Suppressor macrophage (primary cell): ENCODE measurements at regions not wholly inside any gene's neighbourhood (a gene's known extent, or its start where the extent isn't known, plus 50 kb on each side); places are given as distances from the start of the nearest gene placed in this dataset.
"Not testable (repeated sequence)": the region's sequence is repeated elsewhere in the genome, so short reads cannot be mapped to it uniquely, and the experiment has no call there.

ENCODE experiments used
- DNase-seq, 4 experiments: peaks; one replicate each; pipeline ENCODE4 v3.0.0-alpha.2; 2020 to 2022

GRCh38 chr6:66344796-66345195 is 637.8 kb upstream of the EYS start:
- no peak for DNase-seq

GRCh38 chr6:66340736-66341135 is 633.7 kb upstream of the EYS start:
- no peak for DNase-seq

- DNase-seq = no peak
Observed at GRCh38 chr6:66336176-66336575, 629.1 kb upstream of the EYS start.

GRCh38 chr6:66328200-66328599 is 621.2 kb upstream of the EYS start:
- no peak for DNase-seq

GRCh38 chr6:66326228-66326627 is 619.2 kb upstream of the EYS start:
- no peak for DNase-seq

DNA sequence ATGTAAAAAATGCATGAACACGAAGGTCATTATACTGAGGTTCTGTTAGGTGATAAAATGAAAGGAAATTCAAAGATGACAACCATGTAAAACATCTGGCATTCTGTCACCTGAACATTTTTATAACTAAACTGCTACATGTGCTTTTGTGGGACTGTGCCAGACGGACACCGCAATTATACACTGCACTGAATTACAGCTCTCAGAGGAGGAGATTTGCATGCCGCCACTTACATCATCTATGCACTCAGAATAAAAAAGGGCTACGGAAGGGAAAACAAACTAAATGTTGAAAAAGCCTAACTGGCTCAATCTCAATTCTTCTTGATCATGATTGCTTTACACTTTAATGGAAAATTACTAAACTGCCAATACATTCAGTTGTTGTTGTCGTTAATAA is 614.0 kb upstream of the EYS start:
- no peak for DNase-seq

- DNase-seq = no peak
Observed at GRCh38 chr6:66307490-66307889, 600.5 kb upstream of the EYS start.

DNA sequence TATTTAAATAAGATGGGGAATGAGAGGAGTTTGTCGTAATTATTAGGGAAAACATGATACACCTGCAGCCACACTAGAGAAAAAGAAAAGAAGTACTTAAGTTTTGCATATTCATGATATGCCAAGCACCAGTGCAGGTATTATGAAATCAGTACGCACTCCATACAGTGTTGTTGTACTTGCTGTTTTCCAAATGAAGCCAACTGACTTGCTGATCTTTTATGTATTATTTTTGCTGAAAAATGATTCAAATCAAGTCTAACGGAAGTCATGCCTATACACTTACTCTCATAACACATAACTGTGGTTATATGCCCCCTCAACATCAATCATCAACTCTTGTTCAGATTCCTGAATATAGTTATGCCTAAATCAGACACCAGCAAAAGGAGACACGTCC is 584.9 kb upstream of the EYS start:
- no peak for DNase-seq

- no peak for DNase-seq
Observed at GRCh38 chr6:66289889-66290288, 582.9 kb upstream of the EYS start.

DNA sequence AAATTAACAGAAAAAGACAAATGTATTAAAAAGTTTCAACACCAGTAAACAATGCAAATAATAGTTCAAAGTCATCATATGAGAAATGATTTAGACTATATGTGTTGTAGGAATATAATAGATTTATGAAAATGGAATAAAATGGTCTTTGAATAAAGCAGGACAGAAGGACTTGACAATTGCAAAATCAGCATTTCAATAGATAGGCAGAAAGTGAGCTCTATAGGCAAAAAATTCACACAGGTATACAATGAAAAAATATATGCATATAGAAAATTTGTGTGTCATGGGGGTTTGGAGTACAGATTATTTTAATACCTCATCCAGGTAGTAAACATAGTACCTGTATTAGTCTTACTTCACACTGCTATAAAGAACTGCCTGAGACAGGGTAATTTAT is 571.1 kb upstream of the EYS start:
- no peak for DNase-seq

DNA sequence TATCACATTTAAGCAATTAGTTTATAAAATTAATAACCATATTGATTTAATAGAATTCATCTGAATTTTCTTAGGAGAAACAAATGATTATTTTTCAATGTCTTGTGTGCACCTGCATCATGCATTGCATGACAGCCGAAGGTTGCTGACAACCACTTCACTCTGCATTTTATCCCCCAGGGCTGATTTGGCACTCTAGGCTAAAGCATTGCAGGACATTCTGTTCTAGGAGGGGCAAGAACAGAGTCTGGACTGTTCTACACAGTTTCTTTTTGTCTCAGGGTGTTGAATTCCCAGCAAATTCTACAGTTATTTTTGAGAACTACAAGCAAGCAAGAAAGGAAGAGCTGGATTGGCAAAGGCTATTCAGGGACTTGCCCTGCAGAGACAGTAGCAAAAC is 570.4 kb upstream of the EYS start:
- DNase-seq = no peak

GRCh38 chr6:66265737-66266136 is 558.7 kb upstream of the EYS start:
- DNase-seq = no peak

GRCh38 chr6:66264376-66264775 is 557.4 kb upstream of the EYS start:
- DNase-seq = no peak

GRCh38 chr6:66258731-66259487 is 551.9 kb upstream of the EYS start:
- DNase-seq = not testable (repeated sequence)

DNA sequence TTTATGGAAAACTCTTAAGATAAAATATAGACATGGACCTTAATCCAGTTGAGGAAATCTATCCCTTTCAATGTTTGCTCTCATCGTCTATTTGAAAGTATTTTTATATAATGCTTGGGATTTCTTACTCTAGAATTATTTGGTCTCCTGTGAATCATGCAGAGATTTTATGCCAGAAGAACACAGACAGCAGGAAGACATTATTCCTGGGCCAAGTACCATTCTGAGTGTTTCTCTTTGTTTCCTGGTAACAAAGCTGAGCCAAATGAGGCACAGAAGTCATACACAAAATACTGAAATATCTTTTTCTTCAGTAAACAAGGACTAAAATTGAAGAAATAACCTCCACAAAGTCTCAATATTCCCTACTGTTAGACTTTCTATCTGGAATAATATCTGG is 538.2 kb upstream of the EYS start:
- no peak for DNase-seq

- DNase-seq = no peak
Observed at GRCh38 chr6:66238851-66239250, 531.8 kb upstream of the EYS start.

GRCh38 chr6:66232890-66233289 is 525.9 kb upstream of the EYS start:
- no peak for DNase-seq

DNA sequence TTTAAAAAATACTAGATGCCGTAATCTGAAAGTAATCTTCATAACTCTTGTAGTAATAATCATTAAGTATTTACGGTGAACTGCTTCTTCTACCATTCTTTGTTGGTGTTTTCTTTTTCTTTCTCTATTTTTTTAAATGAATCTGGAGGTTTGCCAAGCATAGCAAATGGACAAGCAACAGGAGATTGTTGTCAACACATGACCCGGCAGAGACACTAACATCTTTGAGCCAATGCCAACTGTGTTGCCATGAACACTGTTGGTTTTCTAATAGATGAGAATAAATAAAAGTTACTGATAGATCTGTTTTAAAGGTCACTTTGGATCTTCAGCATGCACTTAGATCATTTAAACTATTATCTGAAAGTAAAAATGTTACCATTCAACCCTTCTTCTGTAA is 523.6 kb upstream of the EYS start:
- no peak for DNase-seq

DNA sequence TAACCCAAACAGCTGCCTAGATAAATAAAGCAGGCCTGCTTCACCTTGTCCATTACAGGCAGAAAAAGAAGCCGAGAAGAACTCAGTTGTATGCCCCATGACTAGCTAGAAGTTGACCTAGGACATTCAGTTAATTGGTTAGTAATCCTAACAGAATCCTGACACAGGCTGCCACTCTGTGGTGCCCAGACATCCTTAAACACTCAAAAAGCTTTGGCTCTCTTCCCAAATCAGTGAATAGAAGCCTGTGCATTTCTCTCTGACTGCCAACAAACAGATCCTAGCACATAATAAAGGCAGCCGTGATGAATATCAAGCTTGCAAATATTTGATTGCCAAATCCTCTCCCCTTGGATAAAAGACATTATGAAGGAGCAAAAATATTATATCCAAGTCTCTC is 519.1 kb upstream of the EYS start:
- DNase-seq = no peak

- no peak for DNase-seq
Observed at GRCh38 chr6:66210964-66211363, 503.9 kb upstream of the EYS start.

- DNase-seq = no peak
Observed at GRCh38 chr6:66200390-66200789, 493.4 kb upstream of the EYS start.

DNA sequence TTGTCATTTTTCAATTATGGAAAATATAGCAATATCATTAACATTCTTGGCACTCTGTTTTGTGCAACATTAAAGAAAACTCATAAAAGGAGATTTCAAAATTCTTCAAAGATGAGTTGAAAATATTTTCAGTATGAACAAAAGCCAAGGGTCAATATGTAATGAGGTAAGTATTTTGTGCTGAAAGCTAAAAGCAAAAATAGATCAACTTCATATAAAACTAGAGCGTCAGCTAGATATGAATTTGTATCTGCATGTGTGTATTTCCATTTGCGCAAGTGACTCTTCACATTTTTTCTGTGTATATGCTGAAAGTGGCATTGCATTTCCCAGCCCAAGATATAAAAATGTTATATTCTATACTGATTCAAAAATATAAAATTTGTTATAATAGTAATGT is 492.1 kb upstream of the EYS start:
- no peak for DNase-seq

GRCh38 chr6:66198062-66198624 is 491.1 kb upstream of the EYS start:
- DNase-seq = no peak

DNA sequence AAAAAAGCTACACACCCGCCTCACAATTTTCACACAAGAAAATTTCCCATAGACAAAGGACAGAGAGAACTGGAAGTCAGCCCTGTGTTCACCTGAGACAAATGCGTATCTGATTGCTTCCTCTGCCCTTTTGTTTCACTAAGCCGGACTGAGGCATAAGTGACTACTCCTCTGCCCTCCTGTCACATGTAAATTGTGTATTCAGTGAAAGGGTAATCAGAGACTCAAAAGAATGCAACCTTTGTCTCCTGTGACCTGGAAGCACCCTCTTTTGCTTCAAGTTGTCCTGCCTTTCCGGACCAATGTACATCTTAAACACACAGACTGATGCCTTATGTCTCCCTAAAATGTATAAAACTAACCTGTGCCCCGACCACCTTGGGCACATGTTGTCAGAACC is 483.8 kb upstream of the EYS start:
- DNase-seq = no peak

- no peak for DNase-seq
Observed at GRCh38 chr6:66189915-66190314, 482.9 kb upstream of the EYS start.
